RWPE2 (cell line): ENCODE measurements at regions not wholly inside any gene's neighbourhood (a gene's known extent, or its start where the extent isn't known, plus 50 kb on each side); places are given as distances from the start of the nearest gene placed in this dataset.
"Not testable (repeated sequence)": the region's sequence is repeated elsewhere in the genome, so short reads cannot be mapped to it uniquely, and the experiment has no call there.

Experiments
- ATAC-seq: fragments of 200-7000 bp; cut with Tn5 transposase; 3 replicates; pipeline ENCODE4 v1.9.1; 2021; ENCODE audit warnings: low read depth
- DNase-seq: peaks from one replicate; pipeline ENCODE4 v3.0.0-alpha.2; 2020; ENCODE audit warnings: low spot score
- H3K27ac ChIP-seq: fragments of 450-650 bp; 2 replicates; pipeline ENCODE4 v1.5.1; 2017; ENCODE audit warnings: mild to moderate bottlenecking; ENCODE audit not compliant: poor library complexity, severe bottlenecking
- H3K27me3 ChIP-seq: fragments of 250-450 bp; sonication (Bioruptor Pico); 2 replicates; pipeline ENCODE4 v1.5.1; 2021; ENCODE audit warnings: mild to moderate bottlenecking, moderate library complexity; ENCODE audit not compliant: insufficient read depth, poor library complexity, severe bottlenecking
- H3K36me3 ChIP-seq: fragments of 250-450 bp; sonication (Bioruptor Pico); 2 replicates; pipeline ENCODE4 v1.5.1; 2020; ENCODE audit warnings: low read depth, mild to moderate bottlenecking, moderate library complexity
- H3K4me1 ChIP-seq: fragments of 250-450 bp; sonication (Bioruptor Pico); 2 replicates; pipeline ENCODE4 v1.5.1; 2021; ENCODE audit warnings: mild to moderate bottlenecking, moderate library complexity; ENCODE audit not compliant: insufficient read depth, poor library complexity, severe bottlenecking
- H3K4me3 ChIP-seq: fragments of 250-450 bp; sonication (Bioruptor Pico); 2 replicates; pipeline ENCODE4 v1.5.1; 2021; ENCODE audit warnings: mild to moderate bottlenecking, moderate library complexity; ENCODE audit not compliant: severe bottlenecking
- H3K9me3 ChIP-seq: fragments of 250-450 bp; sonication (Bioruptor Pico); 2 replicates; pipeline ENCODE4 v1.5.1; 2021; ENCODE audit warnings: mild to moderate bottlenecking, moderate library complexity; ENCODE audit not compliant: severe bottlenecking
- CTCF ChIP-seq: fragments of 450-650 bp; IDR thresholded peaks from one replicate; pipeline ENCODE4 v1.5.1; 2017; ENCODE audit warnings: mild to moderate bottlenecking, moderate library complexity; ENCODE audit not compliant: poor library complexity, severe bottlenecking

GRCh38 chr5:56402266-56403220, 169.4 kb upstream of the ANKRD55 start:
- Histone ChIP-seq H3K36me3 (no peaks in the 10 kb centered on the region), H3K4me3 (no peak overlapping the region), H3K4me1 (no peaks in the 10 kb centered on the region), H3K9me3 (no peaks in the 10 kb centered on the region), H3K27ac (no peak overlapping the region), H3K27me3 (no peaks in the 10 kb centered on the region)
- DNase-seq (no peak), ATAC-seq (no peak)
- no peak for TF ChIP-seq CTCF

- not testable (repeated sequence) for H3K36me3 ChIP-seq, H3K4me1 ChIP-seq, H3K4me3 ChIP-seq, ATAC-seq, DNase-seq, H3K27me3 ChIP-seq, H3K27ac ChIP-seq
- H3K9me3 ChIP-seq, result peaks cover 13% of the 10 kb centered on the region
These were observed 164.7 kb upstream of the ANKRD55 start for GRCh38 chr5:56397796-56398195.

- Histone ChIP-seq H3K27me3 (no peaks in the 10 kb centered on the region), H3K9me3 (peaks cover 13% of the 10 kb centered on the region), H3K36me3 (no peaks in the 10 kb centered on the region), H3K27ac (no peak overlapping the region), H3K4me3 (no peak overlapping the region), H3K4me1 (no peaks in the 10 kb centered on the region)
- TF ChIP-seq CTCF, result no peak
- no peak for ATAC-seq
- DNase-seq, result no peak
These were observed 163.5 kb upstream of the ANKRD55 start for GRCh38 chr5:56396634-56397033.

- Histone ChIP-seq H3K27me3 (no peaks in the 10 kb centered on the region), H3K27ac (no peak overlapping the region), H3K9me3 (no peaks in the 10 kb centered on the region), H3K4me1 (no peaks in the 10 kb centered on the region), H3K36me3 (no peaks in the 10 kb centered on the region), H3K4me3 (no peak overlapping the region)
- ATAC-seq, result no peak
- no peak for TF ChIP-seq CTCF
- no peak for DNase-seq
These were observed 156.1 kb upstream of the ANKRD55 start for GRCh38 chr5:56389261-56389660.

GRCh38 chr5:56388229-56388985, 155.3 kb upstream of the ANKRD55 start:
- no peaks in the 10 kb centered on the region for H3K27me3 ChIP-seq
- TF ChIP-seq CTCF, result no peak

More at GRCh38 chr5:56388229-56388985, 155.3 kb upstream of the ANKRD55 start:
- DNase-seq (no peak), ATAC-seq (no peak)
- Histone ChIP-seq H3K9me3 (no peaks in the 10 kb centered on the region), H3K4me1 (no peaks in the 10 kb centered on the region), H3K36me3 (no peaks in the 10 kb centered on the region), H3K27ac (no peak overlapping the region), H3K4me3 (no peak overlapping the region)
